CD14-positive monocyte (primary cell): ENCODE measurements at regions not wholly inside any gene's neighbourhood (a gene's known extent, or its start where the extent isn't known, plus 50 kb on each side); places are given as distances from the start of the nearest gene placed in this dataset.

Experiments used
- DNase-seq, 3 donors: peaks; one replicate each; pipeline ENCODE4 v3.0.0-alpha.2; 2011 to 2022
- H2AFZ ChIP-seq: 2 replicates; pipeline ENCODE4 v1.6.0; 2012; ENCODE audit warnings: mild to moderate bottlenecking, low read depth, low read length, inconsistent platforms; ENCODE audit not compliant: insufficient read depth, poor library complexity, severe bottlenecking
- H3K27ac ChIP-seq, 2 donors: 1 replicate in 1 of 2; 2 replicates in 1 of 2; pipeline ENCODE4 v1.5.1; 2012 to 2013; ENCODE audit warnings: low read length in 2 of 2, control low read depth in 1 of 2, inconsistent platforms in 1 of 2, low read depth in 1 of 2, mild to moderate bottlenecking in 1 of 2
- H3K27me3 ChIP-seq, 2 donors: one replicate each; pipeline versions ENCODE4 v1.6.0 to v1.6.1; 2011 to 2013; ENCODE audit warnings: low read length in 2 of 2; ENCODE audit not compliant: control insufficient read depth in 2 of 2, insufficient read depth in 2 of 2
- H3K36me3 ChIP-seq, 2 donors: replicated peaks in 1 of 2; 1 replicate in 1 of 2; 2 replicates in 1 of 2; pipeline versions ENCODE4 v1.5.1 to v1.6.1; 2012 to 2013; ENCODE audit warnings: low read length in 2 of 2, control low read depth in 1 of 2, inconsistent platforms in 1 of 2, mild to moderate bottlenecking in 1 of 2; ENCODE audit not compliant: insufficient read depth in 2 of 2, control insufficient read depth in 1 of 2
- H3K4me1 ChIP-seq, 2 donors: 1 replicate in 1 of 2; 2 replicates in 1 of 2; pipeline versions ENCODE4 v1.5.1 to v1.6.1; 2012 to 2013; ENCODE audit warnings: low read length in 2 of 2, control low read depth in 1 of 2, inconsistent platforms in 1 of 2, mild to moderate bottlenecking in 1 of 2, moderate library complexity in 1 of 2; ENCODE audit not compliant: insufficient read depth in 2 of 2, control insufficient read depth in 1 of 2
- H3K4me2 ChIP-seq: replicated peaks from 2 replicates; pipeline ENCODE3; 2012; ENCODE audit warnings: low read length, moderate library complexity, mild to moderate bottlenecking; ENCODE audit not compliant: poor library complexity, severe bottlenecking; ENCODE audit errors: extremely low read depth
- H3K4me3 ChIP-seq, 3 experiments: fragments of 200-600 bp in 1 of 3; sonication (generic) in 1 of 3; replicated peaks in 1 of 3; 1 replicate in 2 of 3; 2 replicates in 1 of 3; pipeline ENCODE4 v1.5.1; 2011 to 2013; ENCODE audit warnings: low read length in 3 of 3, mild to moderate bottlenecking in 3 of 3, control low read depth in 2 of 3, low read depth in 2 of 3, inconsistent platforms in 1 of 3, moderate library complexity in 1 of 3
- H3K79me2 ChIP-seq: 2 replicates; pipeline ENCODE4 v1.6.0; 2012; ENCODE audit warnings: mild to moderate bottlenecking, control low read depth, inconsistent platforms, low read length, moderate library complexity; ENCODE audit not compliant: insufficient read depth
- H3K9ac ChIP-seq: 2 replicates; pipeline ENCODE4 v1.6.0; 2017; ENCODE audit warnings: low read length, mild to moderate bottlenecking; ENCODE audit not compliant: insufficient read depth, poor library complexity, severe bottlenecking
- H3K9me3 ChIP-seq, 2 donors: replicated peaks in 1 of 2; 1 replicate in 1 of 2; 2 replicates in 1 of 2; pipeline versions ENCODE4 v1.5.1 to v1.6.1; 2012 to 2013; ENCODE audit warnings: low read length in 2 of 2, control low read depth in 1 of 2; ENCODE audit not compliant: control insufficient read depth in 1 of 2, insufficient read depth in 1 of 2
- H4K20me1 ChIP-seq: 2 replicates; pipeline ENCODE4 v1.6.0; 2012; ENCODE audit warnings: mild to moderate bottlenecking, low read length, control low read depth, moderate library complexity; ENCODE audit not compliant: insufficient read depth
- H3K27ac Mint-ChIP-seq, 7 donors: one replicate each; pipeline ENCODE4 v1.8.0; 2020; ENCODE audit warnings: mild to moderate bottlenecking in 7 of 7, mixed read lengths in 7 of 7, moderate library complexity in 6 of 7, inconsistent platforms in 2 of 7
- H3K27me3 Mint-ChIP-seq, 3 donors: one replicate each; pipeline ENCODE4 v1.8.0; 2021 to 2022; ENCODE audit warnings: low read depth in 3 of 3, mild to moderate bottlenecking in 3 of 3, mixed read lengths in 3 of 3, moderate library complexity in 3 of 3, inconsistent platforms in 1 of 3
- H3K36me3 Mint-ChIP-seq, 2 donors: one replicate each; pipeline ENCODE4 v1.8.0; 2020; ENCODE audit warnings: mixed read lengths in 2 of 2, inconsistent platforms in 1 of 2, mild to moderate bottlenecking in 1 of 2
- H3K4me1 Mint-ChIP-seq: one replicate; pipeline ENCODE4 v1.8.0; 2020; ENCODE audit warnings: mild to moderate bottlenecking, mixed read lengths
- H3K4me3 Mint-ChIP-seq, 2 donors: one replicate each; pipeline ENCODE4 v1.8.0; 2020; ENCODE audit warnings: mild to moderate bottlenecking in 2 of 2, mixed read lengths in 2 of 2, moderate library complexity in 1 of 2
- H3K9me3 Mint-ChIP-seq, 7 donors: one replicate each; pipeline ENCODE4 v1.8.0; 2020 to 2022; ENCODE audit warnings: mixed read lengths in 7 of 7, mild to moderate bottlenecking in 6 of 7, moderate library complexity in 6 of 7, inconsistent platforms in 2 of 7
- CTCF ChIP-seq: fragments of 200-600 bp; IDR thresholded peaks from one replicate; pipeline ENCODE4 v1.8.0; 2022; ENCODE audit warnings: antibody characterized with exemption, mild to moderate bottlenecking
- WGBS: methylation state at CpG from one replicate; pipeline ENCODE4 v1.1.5; 2013; ENCODE audit warnings: missing lambda C conversion rate; ENCODE audit not compliant: insufficient coverage; 5-methylcytosine and 5-hydroxymethylcytosine counted together
- intact Hi-C, 2 donors: fragments of 100-400 bp; cut with micrococcal nuclease; formaldehyde crosslinking; loops; one replicate each; pipeline versions ENCODE4 v1.15.0 to v1.15.1; 2023

GRCh38 chr18:62448426-62448825 is 74.4 kb upstream of the ZCCHC2 start:
- H3K27me3 ChIP-seq, result no peaks in the 10 kb centered on the region
- peaks cover 0 to 2% (median 2%) of the 10 kb centered on the region in 3 donors for H3K27me3 Mint-ChIP-seq
- H3K4me1 Mint-ChIP-seq, result peaks cover 31% of the 10 kb centered on the region
- no peak for TF ChIP-seq CTCF
- H3K36me3 ChIP-seq, result no peaks in the 10 kb centered on the region
- H3K9me3 Mint-ChIP-seq, result peaks cover 0 to 3% (median 0%) of the 10 kb centered on the region in 7 donors
- no peak overlapping the region for H3K9ac ChIP-seq
- H3K4me3 ChIP-seq, result no peak overlapping the region
- peaks cover 35 to 36% of the 10 kb centered on the region in 2 donors for H3K4me1 ChIP-seq
- no peak overlapping the region for H3K27ac ChIP-seq
- H3K36me3 Mint-ChIP-seq, result no peaks in the 10 kb centered on the region
- no peak overlapping the region for H3K27ac Mint-ChIP-seq
- intact Hi-C loops, result no loop called here
- no peak overlapping the region for H3K4me3 Mint-ChIP-seq
- 100% methylated on average over 1 of the region's 6 CpGs for WGBS
- no peaks in the 10 kb centered on the region for H3K79me2 ChIP-seq
- H4K20me1 ChIP-seq, result no peaks in the 10 kb centered on the region
- no peak overlapping the region for H3K4me2 ChIP-seq
- DNase-seq, result no peak
- H2AFZ ChIP-seq, result no peak overlapping the region
- H3K9me3 ChIP-seq, result no peaks in the 10 kb centered on the region

- Histone ChIP-seq H4K20me1 (no peaks in the 10 kb centered on the region), H2AFZ (no peak overlapping the region), H3K4me2 (no peak overlapping the region), H3K27me3 (no peaks in the 10 kb centered on the region), H3K27ac (no peak overlapping the region), H3K4me3 (no peak overlapping the region), H3K79me2 (no peaks in the 10 kb centered on the region), H3K9me3 (no peaks in the 10 kb centered on the region), H3K4me1 (peaks cover 46 to 47% of the 10 kb centered on the region in 2 donors), H3K36me3 (no peaks in the 10 kb centered on the region), H3K9ac (no peak overlapping the region)
- Mint-ChIP-seq H3K4me3 (no peak overlapping the region), H3K9me3 (peaks cover 0 to 3% (median 0%) of the 10 kb centered on the region in 7 donors), H3K27me3 (peaks cover 0 to 2% (median 2%) of the 10 kb centered on the region in 3 donors), H3K27ac (no peak overlapping the region), H3K36me3 (no peaks in the 10 kb centered on the region), H3K4me1 (peaks cover 41% of the 10 kb centered on the region)
- no CpG with 5 or more reads among the region's 7 CpGs for WGBS
- TF ChIP-seq CTCF, result no peak
- intact Hi-C loops, result loop anchor here in 1 of 2 donors (10.0 kb wide), 1 partner anchor 75 kb away; the partner anchor contains the start of gene ZCCHC2
- no peak for DNase-seq
Measured at GRCh38 chr18:62449490-62450104, 73.2 kb upstream of the ZCCHC2 start.
